ENCODE measurements at regions not wholly inside any gene's neighbourhood (a gene's known extent, or its start where the extent isn't known, plus 50 kb on each side); places are given as distances from the start of the nearest gene placed in this dataset.
"Not testable (repeated sequence)": the region's sequence is repeated elsewhere in the genome, so short reads cannot be mapped to it uniquely, and the experiment has no call there.

DNA sequence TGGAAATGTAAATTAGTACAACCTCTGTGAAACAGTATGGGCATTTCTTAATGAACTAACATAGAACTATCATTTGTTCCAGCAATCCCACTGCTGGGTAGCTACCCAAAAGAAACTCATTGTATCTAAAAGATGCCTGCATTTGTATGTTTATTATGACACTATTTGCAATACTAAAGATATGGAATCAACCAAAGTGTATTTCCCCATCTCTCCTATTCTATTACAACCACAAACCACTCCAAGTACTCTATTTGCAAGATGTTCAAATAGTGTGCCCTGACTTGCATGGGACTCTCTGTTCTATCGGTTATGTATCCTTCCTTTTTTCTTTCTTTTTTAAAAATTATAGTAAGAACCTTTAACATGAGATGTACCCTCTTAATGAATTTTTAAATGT is 845.2 kb downstream of the CDH11 start:
- no peaks in the 10 kb centered on the region for H3K36me3 Mint-ChIP-seq (ENCODE audit: low read depth)
- no peak overlapping the region for H3K27ac Mint-ChIP-seq
- no peaks in the 10 kb centered on the region for H3K4me1 Mint-ChIP-seq
- no peak overlapping the region for H3K4me3 Mint-ChIP-seq
- ChIA-PET CTCF (no interaction called here), POLR2A (no interaction called here)
- no peaks in the 10 kb centered on the region for H3K27me3 Mint-ChIP-seq
- H3K9me3 Mint-ChIP-seq, result peaks cover 6% of the 10 kb centered on the region
- DNase-seq, result no peak

DNA sequence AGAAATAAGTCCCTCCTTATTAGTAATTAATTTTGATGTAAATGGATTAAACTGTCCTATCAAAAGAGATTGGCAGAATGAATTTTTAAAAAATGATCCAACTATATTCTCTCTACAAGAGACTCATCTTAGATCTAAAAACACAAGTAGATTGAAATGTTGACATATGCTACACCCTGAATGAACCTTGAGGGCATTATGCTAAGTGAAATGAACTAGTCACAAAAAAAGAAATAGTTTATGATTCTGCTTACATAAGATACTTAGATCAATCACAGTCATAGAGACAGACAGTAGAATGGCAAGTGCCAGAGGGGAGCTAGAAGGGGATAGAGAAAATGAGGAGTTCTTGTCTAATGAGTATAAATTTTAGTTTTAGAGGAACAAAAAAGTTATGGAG is 849.8 kb downstream of the CDH11 start:
- H3K9me3 Mint-ChIP-seq, result peaks cover 21% of the 10 kb centered on the region
- H3K36me3 Mint-ChIP-seq (ENCODE audit: low read depth), result no peaks in the 10 kb centered on the region
- no peak overlapping the region for H3K4me3 Mint-ChIP-seq
- H3K27ac Mint-ChIP-seq, result no peak overlapping the region
- ChIA-PET POLR2A (no interaction called here), CTCF (no interaction called here)
- H3K27me3 Mint-ChIP-seq, result no peaks in the 10 kb centered on the region
- no peak for DNase-seq
- H3K4me1 Mint-ChIP-seq, result no peaks in the 10 kb centered on the region

DNA sequence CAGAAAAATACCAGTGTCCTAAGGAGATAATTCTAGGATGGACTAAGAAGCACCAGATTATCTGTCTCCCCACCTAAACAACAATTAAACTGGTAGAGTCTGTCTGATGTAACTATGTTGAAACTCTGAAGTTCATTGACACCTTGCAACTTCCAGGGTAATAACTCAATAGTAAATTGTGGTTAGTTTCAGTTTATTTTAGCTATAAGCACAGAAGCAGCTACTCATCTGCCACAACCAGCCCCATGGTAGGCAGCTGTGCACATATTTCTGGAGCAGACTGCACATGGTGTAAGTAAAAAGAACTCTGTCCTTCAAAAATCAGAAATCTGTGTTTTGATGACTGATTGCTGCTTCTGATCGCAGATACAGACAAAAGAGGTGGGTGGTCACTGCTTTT is 852.1 kb downstream of the CDH11 start:
- ChIA-PET CTCF (no interaction called here), POLR2A (no interaction called here)

DNA sequence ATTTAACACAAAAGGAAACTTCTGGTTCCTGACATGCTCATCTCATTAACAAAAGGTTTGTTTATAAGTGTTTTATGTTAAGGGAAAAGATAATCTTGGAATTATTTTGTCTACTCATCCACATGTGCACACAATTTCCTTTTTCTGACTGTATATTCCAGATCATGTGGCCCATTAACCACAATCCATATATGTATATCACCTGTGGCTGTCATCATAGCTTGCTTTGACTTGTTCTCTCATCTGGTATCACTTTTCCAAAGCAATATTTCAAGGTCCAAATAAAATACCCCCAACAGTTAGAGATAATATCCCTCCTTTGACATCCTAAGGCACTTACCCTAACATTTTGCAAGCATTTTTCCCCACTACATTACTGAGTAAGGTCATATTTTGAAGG is 856.1 kb downstream of the CDH11 start:
- CTCF ChIA-PET, result no interaction called here
- Mint-ChIP-seq H3K27me3 (no peaks in the 10 kb centered on the region), H3K4me1 (no peaks in the 10 kb centered on the region), H3K4me3 (no peak overlapping the region), H3K9me3 (peaks cover 18% of the 10 kb centered on the region), H3K27ac (no peak overlapping the region), H3K36me3 (ENCODE audit: low read depth) (no peaks in the 10 kb centered on the region)
- DNase-seq, result no peak
- POLR2A ChIA-PET, result no interaction called here

More for the DNA sequence above, 852.1 kb downstream of the CDH11 start:
- H3K27me3 Mint-ChIP-seq, result no peaks in the 10 kb centered on the region
- H3K9me3 Mint-ChIP-seq, result peaks cover 23% of the 10 kb centered on the region
- H3K4me3 Mint-ChIP-seq, result no peak overlapping the region
- no peak for DNase-seq
- no peak overlapping the region for H3K27ac Mint-ChIP-seq
- H3K4me1 Mint-ChIP-seq, result no peaks in the 10 kb centered on the region
- H3K36me3 Mint-ChIP-seq (ENCODE audit: low read depth), result no peaks in the 10 kb centered on the region

DNA sequence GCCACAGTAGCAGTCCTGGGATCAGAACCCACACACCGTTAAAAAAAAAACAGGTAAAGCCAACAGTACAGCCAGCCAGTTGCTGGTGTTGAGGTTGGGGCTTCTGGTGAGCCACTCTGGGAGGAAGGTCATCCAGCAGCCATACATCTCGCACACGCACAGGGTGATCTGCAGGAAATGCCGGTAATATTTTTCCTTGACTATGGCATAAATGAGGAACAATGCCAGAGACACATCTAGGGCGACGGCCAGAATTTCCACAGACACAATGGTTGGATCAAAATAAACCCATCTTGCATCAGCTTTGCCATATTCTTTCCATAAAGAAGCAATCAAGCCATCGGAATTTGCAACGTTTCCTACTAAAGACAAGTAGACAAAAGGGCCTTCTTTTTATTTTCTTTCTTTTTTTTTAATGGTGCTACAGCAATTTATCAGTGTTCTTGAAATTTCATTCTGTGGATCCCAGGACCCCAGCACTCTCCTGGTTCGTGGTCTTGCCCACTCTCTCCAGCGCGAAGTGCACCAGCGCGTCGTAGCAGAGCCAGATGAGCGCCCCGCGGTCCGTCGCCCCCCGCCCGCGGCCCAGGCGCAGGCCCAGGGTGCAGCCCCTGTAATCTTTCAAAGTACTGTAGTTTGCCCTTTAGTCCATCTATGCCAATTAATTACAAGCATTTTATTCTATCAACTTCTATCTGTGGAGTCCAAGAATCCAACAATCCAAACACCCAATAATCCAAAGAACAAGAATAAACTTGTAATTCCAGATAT is 861.0 kb downstream of the CDH11 start:
- H3K9me3 Mint-ChIP-seq, result peaks cover 14% of the 10 kb centered on the region
- CTCF ChIA-PET; H3K36me3 Mint-ChIP-seq (ENCODE audit: low read depth); H3K4me1 Mint-ChIP-seq; DNase-seq; H3K27me3 Mint-ChIP-seq; POLR2A ChIA-PET; H3K4me3 Mint-ChIP-seq; H3K27ac Mint-ChIP-seq: not testable (repeated sequence)

DNA sequence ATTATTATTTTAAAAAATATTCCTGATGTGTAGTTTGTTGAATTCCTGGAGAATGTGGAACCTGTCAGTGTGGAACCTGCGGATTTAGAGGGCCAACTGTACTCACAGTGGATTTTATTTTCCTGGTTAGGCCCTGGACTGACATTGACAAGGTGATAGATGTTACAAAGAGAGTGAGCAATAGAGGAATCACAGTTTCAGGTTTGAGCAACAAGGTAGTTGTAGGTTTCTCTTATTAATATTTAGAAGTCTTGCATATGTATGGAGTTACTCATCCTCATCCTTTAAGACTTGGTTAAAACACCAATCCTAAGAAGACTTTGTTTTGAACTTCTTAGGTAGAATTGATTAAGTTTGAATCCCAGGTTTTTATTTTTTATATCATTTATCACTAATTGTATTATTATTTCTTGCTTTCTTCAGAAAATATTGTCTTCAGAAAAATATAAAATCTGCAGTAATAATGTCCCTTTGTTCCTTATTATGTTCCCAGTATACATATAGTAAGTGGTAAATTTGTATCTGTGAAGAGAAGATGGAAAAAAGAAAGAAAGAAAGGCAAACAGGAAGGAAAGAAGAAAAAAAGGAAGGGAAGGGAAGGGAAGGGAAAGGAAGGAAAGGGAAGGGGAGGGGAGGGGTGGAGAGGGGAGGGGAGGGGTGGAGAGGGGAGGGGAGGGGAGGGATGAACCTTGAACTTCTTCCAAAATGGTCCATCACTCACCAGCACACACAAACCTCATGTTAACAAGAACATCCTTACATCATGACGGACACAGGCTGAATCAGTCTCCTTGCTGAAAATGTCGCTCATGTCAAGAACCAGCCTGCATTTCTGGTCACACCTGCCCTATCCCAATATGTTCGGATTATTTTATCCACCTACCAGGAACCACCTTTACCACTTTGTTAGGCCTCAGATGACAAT is 867.2 kb downstream of the CDH11 start:
- CTCF ChIA-PET, result no interaction called here

DNA sequence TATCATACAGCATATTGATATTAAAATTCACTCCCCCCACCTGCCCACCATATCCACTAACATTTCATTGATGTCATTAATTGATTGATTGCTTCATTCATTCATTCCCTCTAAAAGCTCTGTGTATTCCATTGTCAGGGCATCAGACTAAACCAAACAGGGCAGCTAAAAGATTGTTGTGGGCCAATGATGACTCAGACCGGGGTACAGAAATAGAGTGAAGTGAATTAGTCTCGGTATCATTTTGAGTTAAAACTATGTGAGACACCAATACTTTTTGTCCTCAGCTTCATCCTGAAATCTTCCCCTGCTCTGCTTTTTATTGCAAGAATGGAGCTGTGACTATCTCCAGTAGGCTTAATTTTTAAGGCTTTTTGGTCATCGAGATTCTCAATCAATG is 868.3 kb downstream of the CDH11 start:
- POLR2A ChIA-PET, result no interaction called here
- Mint-ChIP-seq H3K4me3 (no peak overlapping the region), H3K27me3 (no peaks in the 10 kb centered on the region), H3K27ac (no peak overlapping the region), H3K36me3 (ENCODE audit: low read depth) (no peaks in the 10 kb centered on the region), H3K4me1 (no peaks in the 10 kb centered on the region), H3K9me3 (peaks cover 6% of the 10 kb centered on the region)
- CTCF ChIA-PET, result no interaction called here
- DNase-seq, result no peak

More for the DNA sequence above, 867.2 kb downstream of the CDH11 start:
- Mint-ChIP-seq H3K27me3 (no peaks in the 10 kb centered on the region), H3K4me1 (no peaks in the 10 kb centered on the region), H3K4me3 (no peak overlapping the region), H3K9me3 (peaks cover 12% of the 10 kb centered on the region), H3K27ac (no peak overlapping the region), H3K36me3 (ENCODE audit: low read depth) (no peaks in the 10 kb centered on the region)
- DNase-seq, result no peak
- POLR2A ChIA-PET, result no interaction called here

DNA sequence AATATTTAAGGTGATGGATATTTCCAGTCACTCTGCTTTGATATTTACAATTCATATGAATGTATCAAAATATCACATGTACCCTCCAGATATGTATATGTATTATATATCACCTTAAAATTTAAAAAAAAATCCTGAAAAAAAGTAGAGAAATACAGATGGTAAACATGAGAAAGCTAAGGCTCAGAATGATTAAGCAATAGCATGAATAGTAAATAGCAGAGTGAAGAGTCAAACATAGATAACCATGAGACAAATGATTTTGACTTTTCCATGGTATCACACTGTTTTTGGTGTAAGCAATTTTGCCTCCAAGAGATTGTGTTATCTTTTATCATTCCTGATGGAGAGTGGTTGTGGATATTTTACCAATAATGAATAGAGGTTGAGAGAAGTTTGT is 868.8 kb downstream of the CDH11 start:
- peaks cover 6% of the 10 kb centered on the region for H3K9me3 Mint-ChIP-seq

DNA sequence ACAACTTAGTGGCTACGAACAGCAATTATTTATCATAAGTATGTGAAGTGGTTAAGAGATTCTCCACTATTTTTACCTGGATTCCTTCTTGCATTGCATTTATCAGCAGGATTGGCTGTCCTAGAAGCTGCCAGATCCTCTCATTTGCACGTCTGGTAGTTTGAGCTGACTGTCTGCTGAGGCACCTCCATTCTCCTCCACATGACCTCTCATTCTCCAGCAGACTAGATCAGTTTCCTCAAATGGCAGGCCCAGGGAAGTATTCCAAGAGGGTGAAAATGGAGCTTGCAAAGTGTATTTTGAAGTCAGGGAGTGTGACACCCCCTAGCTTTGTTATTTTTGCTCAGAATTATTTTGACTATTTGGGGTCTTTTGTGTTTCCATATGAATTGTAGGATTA is 870.1 kb downstream of the CDH11 start:
- Mint-ChIP-seq H3K9me3 (peaks cover 4% of the 10 kb centered on the region), H3K27me3 (no peaks in the 10 kb centered on the region), H3K4me3 (no peak overlapping the region), H3K36me3 (ENCODE audit: low read depth) (no peaks in the 10 kb centered on the region), H3K4me1 (no peaks in the 10 kb centered on the region), H3K27ac (no peak overlapping the region)
- CTCF ChIA-PET, result no interaction called here
- POLR2A ChIA-PET, result no interaction called here
- no peak for DNase-seq

More for the DNA sequence above, 868.8 kb downstream of the CDH11 start:
- Mint-ChIP-seq H3K27me3 (no peaks in the 10 kb centered on the region), H3K36me3 (ENCODE audit: low read depth) (no peaks in the 10 kb centered on the region), H3K4me3 (no peak overlapping the region), H3K27ac (no peak overlapping the region), H3K4me1 (no peaks in the 10 kb centered on the region)
- DNase-seq, result no peak
- CTCF ChIA-PET, result no interaction called here
- POLR2A ChIA-PET, result no interaction called here

DNA sequence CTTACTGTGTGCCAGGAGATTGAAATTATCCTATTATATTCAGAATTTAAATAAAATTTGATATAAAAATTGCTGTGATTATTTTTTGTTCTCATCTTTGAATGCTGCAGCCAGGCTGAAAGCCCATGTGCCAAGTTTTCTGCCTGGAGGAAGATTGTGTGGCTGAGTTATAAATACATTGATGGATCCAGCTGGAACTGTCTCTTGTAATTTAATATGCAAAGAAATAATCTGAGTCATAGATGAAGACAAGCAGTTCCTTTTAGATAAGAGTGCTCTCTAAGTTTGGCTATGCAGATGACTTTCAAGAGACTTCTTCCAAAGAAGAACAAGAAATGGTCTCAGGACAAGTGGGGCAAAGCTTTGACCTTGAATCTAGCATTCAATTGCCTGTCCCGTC is 871.0 kb downstream of the CDH11 start:
- Mint-ChIP-seq H3K27me3 (no peaks in the 10 kb centered on the region), H3K4me3 (no peak overlapping the region)

DNA sequence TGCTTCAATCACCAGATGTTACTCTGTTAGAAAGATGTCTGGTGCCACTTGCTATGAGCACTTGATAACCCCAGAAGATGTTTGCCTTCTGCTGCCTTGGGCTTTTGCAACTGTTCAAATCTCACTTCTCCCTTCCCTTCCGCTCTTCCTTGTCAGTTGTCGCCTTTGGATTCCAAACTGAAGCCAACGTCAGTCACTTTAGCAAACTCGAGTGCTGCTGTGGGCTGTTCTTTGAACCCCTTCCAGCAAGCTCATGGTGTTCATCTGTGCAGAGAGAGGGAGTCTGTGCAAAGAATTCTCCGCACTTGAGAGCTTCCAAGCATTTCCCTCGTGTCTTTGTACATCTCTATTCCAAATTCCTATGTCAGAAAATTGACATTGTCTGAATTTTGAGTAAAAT is 879.4 kb downstream of the CDH11 start:
- DNase-seq, result no peak
- POLR2A ChIA-PET, result no interaction called here
- no peaks in the 10 kb centered on the region for H3K27me3 Mint-ChIP-seq
- H3K9me3 Mint-ChIP-seq, result peaks cover 7% of the 10 kb centered on the region
- H3K4me3 Mint-ChIP-seq, result no peak overlapping the region
- H3K27ac Mint-ChIP-seq, result no peak overlapping the region
- CTCF ChIA-PET, result no interaction called here
- H3K36me3 Mint-ChIP-seq (ENCODE audit: low read depth), result no peaks in the 10 kb centered on the region
- no peaks in the 10 kb centered on the region for H3K4me1 Mint-ChIP-seq

More for the DNA sequence above, 871.0 kb downstream of the CDH11 start:
- Mint-ChIP-seq H3K9me3 (peaks cover 3% of the 10 kb centered on the region), H3K4me1 (no peaks in the 10 kb centered on the region), H3K27ac (no peak overlapping the region), H3K36me3 (ENCODE audit: low read depth) (no peaks in the 10 kb centered on the region)
- CTCF ChIA-PET, result no interaction called here
- POLR2A ChIA-PET, result no interaction called here
- DNase-seq, result no peak

DNA sequence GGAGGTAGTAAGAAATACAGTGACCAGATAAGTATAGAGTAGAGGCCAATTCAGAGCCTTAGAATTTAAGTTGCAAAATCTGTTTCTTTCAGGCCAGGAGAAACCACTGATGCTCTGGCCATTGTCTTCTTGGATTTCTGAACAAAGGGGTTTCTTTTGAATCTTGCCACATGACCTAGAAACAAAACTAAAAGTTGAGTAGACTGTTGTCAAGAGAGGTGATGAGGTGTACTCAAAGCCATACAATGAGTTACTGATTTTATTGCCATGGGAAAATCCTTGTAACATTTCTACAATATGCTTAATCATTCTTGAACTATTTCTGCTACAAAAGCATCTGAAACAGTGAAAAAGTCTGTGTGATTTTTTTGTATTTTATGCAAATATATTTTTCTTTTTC is 881.3 kb downstream of the CDH11 start:
- POLR2A ChIA-PET, result no interaction called here
- CTCF ChIA-PET, result no interaction called here
- no peak for DNase-seq
- Mint-ChIP-seq H3K9me3 (peaks cover 10% of the 10 kb centered on the region), H3K36me3 (ENCODE audit: low read depth) (no peaks in the 10 kb centered on the region), H3K27me3 (no peaks in the 10 kb centered on the region), H3K4me1 (no peaks in the 10 kb centered on the region), H3K27ac (no peak overlapping the region), H3K4me3 (no peak overlapping the region)

DNA sequence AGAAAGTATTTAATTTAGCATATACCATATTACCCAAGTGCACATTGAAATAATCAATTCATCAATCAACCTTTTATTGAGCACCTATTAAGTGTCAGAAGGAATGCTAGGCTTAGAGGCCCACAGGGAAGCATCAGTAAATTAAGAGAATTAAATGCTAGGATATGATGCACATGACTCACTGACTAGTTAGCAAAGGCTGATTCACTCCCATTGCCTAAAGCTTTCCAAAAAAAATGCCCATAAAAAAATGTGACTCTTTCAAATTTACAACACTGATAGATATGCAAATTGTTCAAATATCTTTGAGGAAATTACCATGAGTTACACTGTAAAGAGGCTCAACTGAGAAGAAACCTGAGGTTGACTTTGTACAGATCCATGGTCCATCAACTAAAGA is 883.3 kb downstream of the CDH11 start:
- no peak overlapping the region for H3K27ac Mint-ChIP-seq
- no peak for DNase-seq
- H3K27me3 Mint-ChIP-seq, result no peaks in the 10 kb centered on the region
- H3K36me3 Mint-ChIP-seq (ENCODE audit: low read depth), result no peaks in the 10 kb centered on the region
- CTCF ChIA-PET, result no interaction called here
- POLR2A ChIA-PET, result no interaction called here
- H3K4me1 Mint-ChIP-seq, result no peaks in the 10 kb centered on the region
- no peak overlapping the region for H3K4me3 Mint-ChIP-seq
- H3K9me3 Mint-ChIP-seq, result peaks cover 11% of the 10 kb centered on the region

DNA sequence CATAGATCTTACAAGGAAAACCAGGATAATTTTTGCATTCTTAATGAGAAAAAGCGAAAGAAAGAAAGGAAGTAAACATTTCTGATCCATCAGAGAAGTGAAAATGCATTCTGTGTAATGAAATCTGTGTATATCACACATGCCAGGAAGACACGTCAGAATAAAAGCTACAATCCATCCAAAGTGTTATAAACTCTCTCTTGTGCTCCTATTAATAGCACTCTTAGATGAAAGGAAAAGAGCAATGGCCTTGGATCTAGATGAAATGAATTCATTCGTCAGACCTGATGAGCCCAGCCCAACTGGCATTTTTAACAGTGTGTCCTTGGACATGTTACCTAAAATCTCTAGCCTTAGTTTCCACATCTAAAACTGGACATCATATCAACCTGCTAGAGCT is 885.5 kb downstream of the CDH11 start:
- DNase-seq, result no peak
- H3K27ac Mint-ChIP-seq, result no peak overlapping the region
- CTCF ChIA-PET, result no interaction called here
- peaks cover 11% of the 10 kb centered on the region for H3K9me3 Mint-ChIP-seq
- no peak overlapping the region for H3K4me3 Mint-ChIP-seq
- H3K27me3 Mint-ChIP-seq, result no peaks in the 10 kb centered on the region
- POLR2A ChIA-PET, result no interaction called here
- no peaks in the 10 kb centered on the region for H3K36me3 Mint-ChIP-seq (ENCODE audit: low read depth)
- H3K4me1 Mint-ChIP-seq, result no peaks in the 10 kb centered on the region
